Thyroid gland (tissue), 4 donors: ENCODE measurements at regions not wholly inside any gene's neighbourhood (a gene's known extent, or its start where the extent isn't known, plus 50 kb on each side); places are given as distances from the start of the nearest gene placed in this dataset.

Experiments used
- DNase-seq, 2 donors: peaks; one replicate each; pipeline ENCODE4 v3.0.0-alpha.2; 2019
- H3K27ac ChIP-seq, 3 donors: fragments of 200-600 bp; sonication (generic); 1 replicate in 2 of 3; 2 replicates in 1 of 3; pipeline ENCODE4 v1.5.1; 2016 to 2019; ENCODE audit warnings: mild to moderate bottlenecking in 1 of 3, moderate library complexity in 1 of 3
- H3K27me3 ChIP-seq: fragments of 200-600 bp; sonication (generic); one replicate; pipeline ENCODE4 v1.5.1; 2019
- H3K36me3 ChIP-seq, 2 donors: fragments of 200-600 bp; sonication (generic); one replicate each; pipeline ENCODE4 v1.5.1; 2016 to 2019
- H3K4me1 ChIP-seq, 2 donors: fragments of 200-600 bp; sonication (generic); one replicate each; pipeline ENCODE4 v1.5.1; 2017 to 2019
- H3K4me3 ChIP-seq, 3 donors: fragments of 200-600 bp; sonication (generic); replicated peaks in 1 of 3; 1 replicate in 2 of 3; 2 replicates in 1 of 3; pipeline ENCODE4 v1.5.1; 2016; ENCODE audit warnings: mild to moderate bottlenecking in 1 of 3
- H3K9me3 ChIP-seq: fragments of 200-600 bp; sonication (generic); one replicate; pipeline ENCODE4 v1.5.1; 2017
- POLR2A ChIP-seq, 2 donors: fragments of 450-650 bp; IDR thresholded peaks; one replicate each; pipeline ENCODE4 v1.6.1; 2017; ENCODE audit warnings: antibody characterized with exemption in 2 of 2, mild to moderate bottlenecking in 2 of 2, moderate library complexity in 1 of 2
- WGBS, 2 donors: methylation state at CpG; one replicate each; pipeline ENCODE4 v1.1.5; 2017; 5-methylcytosine and 5-hydroxymethylcytosine counted together
- intact Hi-C: fragments of 100-400 bp; cut with DNase I; formaldehyde crosslinking; loops from one replicate; pipeline ENCODE4 v1.15.1; 2023
- TF ChIP-seq, protein P1 (sequence below), 6 experiments: fragments of 200-600 bp in 3 of 6; fragments of 450-650 bp in 3 of 6; sonication (generic) in 3 of 6; IDR thresholded peaks; one replicate each; pipeline ENCODE4 v1.5.1; 2016 to 2019; ENCODE audit warnings: antibody characterized with exemption in 6 of 6, mild to moderate bottlenecking in 2 of 6, inconsistent platforms in 1 of 6, moderate library complexity in 1 of 6

DNA sequence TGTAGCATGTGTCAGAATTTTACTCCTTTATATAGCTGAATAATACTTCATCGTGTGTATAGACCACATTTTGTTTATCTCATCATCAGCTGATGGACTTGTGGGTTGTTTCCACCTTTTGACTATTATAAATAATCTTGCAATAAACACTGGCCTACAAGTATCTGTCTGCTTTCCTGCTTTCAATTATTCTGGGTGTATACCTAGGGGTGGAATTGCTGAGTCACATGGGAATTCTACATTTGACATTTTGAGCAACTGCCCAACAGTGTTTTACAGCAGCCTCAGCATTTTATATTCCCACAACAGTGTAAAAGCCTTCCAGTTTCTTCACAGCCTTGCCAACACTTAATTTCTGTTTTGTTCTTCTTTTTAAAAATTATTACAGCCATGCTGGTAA, 200.3 kb upstream of the PRSS1 start:
- Histone ChIP-seq H3K27me3 (no peaks in the 10 kb centered on the region), H3K9me3 (no peaks in the 10 kb centered on the region), H3K4me1 (peaks cover 0 to 4% of the 10 kb centered on the region in 2 donors), H3K36me3 (no peaks in the 10 kb centered on the region), H3K4me3 (no peak overlapping the region), H3K27ac (no peak overlapping the region)
- TF ChIP-seq, protein P1, sequence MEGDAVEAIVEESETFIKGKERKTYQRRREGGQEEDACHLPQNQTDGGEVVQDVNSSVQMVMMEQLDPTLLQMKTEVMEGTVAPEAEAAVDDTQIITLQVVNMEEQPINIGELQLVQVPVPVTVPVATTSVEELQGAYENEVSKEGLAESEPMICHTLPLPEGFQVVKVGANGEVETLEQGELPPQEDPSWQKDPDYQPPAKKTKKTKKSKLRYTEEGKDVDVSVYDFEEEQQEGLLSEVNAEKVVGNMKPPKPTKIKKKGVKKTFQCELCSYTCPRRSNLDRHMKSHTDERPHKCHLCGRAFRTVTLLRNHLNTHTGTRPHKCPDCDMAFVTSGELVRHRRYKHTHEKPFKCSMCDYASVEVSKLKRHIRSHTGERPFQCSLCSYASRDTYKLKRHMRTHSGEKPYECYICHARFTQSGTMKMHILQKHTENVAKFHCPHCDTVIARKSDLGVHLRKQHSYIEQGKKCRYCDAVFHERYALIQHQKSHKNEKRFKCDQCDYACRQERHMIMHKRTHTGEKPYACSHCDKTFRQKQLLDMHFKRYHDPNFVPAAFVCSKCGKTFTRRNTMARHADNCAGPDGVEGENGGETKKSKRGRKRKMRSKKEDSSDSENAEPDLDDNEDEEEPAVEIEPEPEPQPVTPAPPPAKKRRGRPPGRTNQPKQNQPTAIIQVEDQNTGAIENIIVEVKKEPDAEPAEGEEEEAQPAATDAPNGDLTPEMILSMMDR (IDR thresholded peaks at IDR 0.05): no peak
- no peak for TF ChIP-seq POLR2A (IDR thresholded peaks at IDR 0.05)
- 85 to 89% methylated on average over 1 of the region's 1 CpG for WGBS, 2 donors
- DNase-seq: no peak
- intact Hi-C loops: no loop called here

DNA sequence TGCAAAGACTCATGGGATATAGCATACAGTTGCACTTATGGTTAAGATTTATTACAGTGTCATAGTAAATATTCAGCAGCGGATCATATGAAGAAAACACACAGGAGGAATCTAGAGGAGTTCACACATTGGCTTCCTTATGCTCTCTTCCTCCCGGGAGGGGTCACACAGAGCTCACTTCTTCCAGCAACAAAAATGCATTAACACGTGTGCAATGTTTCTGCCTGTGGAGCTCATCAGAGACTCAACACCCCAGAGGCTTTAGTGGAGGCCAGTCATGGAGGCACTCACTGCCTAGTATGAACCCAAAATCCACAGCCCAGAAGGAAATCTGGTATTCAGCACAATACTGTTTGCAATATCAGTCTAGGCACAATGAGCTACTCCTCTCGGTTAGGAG, 202.8 kb upstream of the PRSS1 start:
- 79 to 87% methylated on average over 4 of the region's 4 CpGs for WGBS, 2 donors
- no peaks in the 10 kb centered on the region for H3K9me3 ChIP-seq
- no peak for TF ChIP-seq POLR2A (IDR thresholded peaks at IDR 0.05)
- no peaks in the 10 kb centered on the region for H3K4me1 ChIP-seq
- no peaks in the 10 kb centered on the region for H3K27me3 ChIP-seq
- intact Hi-C loops: no loop called here
- H3K36me3 ChIP-seq: no peaks in the 10 kb centered on the region
- DNase-seq: no peak
- H3K27ac ChIP-seq: no peak overlapping the region
- H3K4me3 ChIP-seq: no peak overlapping the region

DNA sequence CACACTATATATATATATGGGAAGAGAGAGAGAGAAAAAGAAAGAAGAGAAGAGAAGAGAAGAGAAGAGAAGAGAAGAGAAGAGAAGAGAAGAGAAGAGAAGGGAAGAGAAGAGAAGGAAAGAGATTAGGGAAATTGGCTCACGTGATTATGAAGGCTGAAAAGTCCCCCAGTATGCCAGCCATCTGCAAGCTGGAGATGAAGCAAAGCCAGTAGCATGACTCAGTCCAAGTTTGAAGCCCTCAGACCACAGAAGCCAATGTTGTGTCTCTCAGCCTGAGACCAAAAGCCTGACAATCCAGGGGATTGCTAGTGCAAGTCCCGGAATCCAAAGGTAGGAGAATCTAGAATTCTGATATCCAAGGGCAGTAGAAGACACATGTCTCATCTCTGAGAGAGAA, 206.3 kb upstream of the PRSS1 start:
- no peaks in the 10 kb centered on the region for H3K36me3 ChIP-seq
- TF ChIP-seq, protein P1 (IDR thresholded peaks at IDR 0.05): no peak
- TF ChIP-seq POLR2A (IDR thresholded peaks at IDR 0.05): no peak
- WGBS, 2 donors: 74 to 88% methylated on average over 2 of the region's 2 CpGs
- no peak overlapping the region for H3K27ac ChIP-seq
- no peaks in the 10 kb centered on the region for H3K9me3 ChIP-seq
- DNase-seq: no peak
- intact Hi-C loops: no loop called here
- H3K27me3 ChIP-seq: no peaks in the 10 kb centered on the region
- H3K4me1 ChIP-seq: no peaks in the 10 kb centered on the region
- no peak overlapping the region for H3K4me3 ChIP-seq

DNA sequence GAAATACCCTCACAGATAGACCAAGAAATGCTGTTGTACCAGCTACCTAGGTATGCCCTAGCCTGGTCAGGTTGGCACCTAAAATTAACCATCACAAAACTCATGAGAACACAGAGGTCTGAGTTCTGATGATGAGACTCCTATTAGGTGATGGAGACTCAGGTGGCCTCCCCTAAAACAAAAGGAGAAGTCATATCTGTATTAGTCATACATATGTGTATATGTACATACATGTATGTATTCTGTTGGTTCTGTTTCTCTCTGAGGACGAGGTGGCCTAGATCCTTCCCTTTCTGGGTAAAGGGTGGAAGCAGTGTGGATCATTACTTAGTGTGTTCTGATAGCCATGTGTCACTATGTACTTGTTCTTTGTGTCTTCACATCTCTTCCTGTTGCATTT, 207.2 kb upstream of the PRSS1 start:
- Histone ChIP-seq H3K4me1 (no peaks in the 10 kb centered on the region), H3K27me3 (no peaks in the 10 kb centered on the region), H3K27ac (no peak overlapping the region), H3K9me3 (no peaks in the 10 kb centered on the region), H3K4me3 (no peak overlapping the region), H3K36me3 (no peaks in the 10 kb centered on the region)
- 80 to 90% methylated on average over 1 of the region's 1 CpG for WGBS, 2 donors
- intact Hi-C loops: no loop called here
- TF ChIP-seq POLR2A (IDR thresholded peaks at IDR 0.05): no peak
- TF ChIP-seq, protein P1 (IDR thresholded peaks at IDR 0.05): no peak
- DNase-seq: no peak

DNA sequence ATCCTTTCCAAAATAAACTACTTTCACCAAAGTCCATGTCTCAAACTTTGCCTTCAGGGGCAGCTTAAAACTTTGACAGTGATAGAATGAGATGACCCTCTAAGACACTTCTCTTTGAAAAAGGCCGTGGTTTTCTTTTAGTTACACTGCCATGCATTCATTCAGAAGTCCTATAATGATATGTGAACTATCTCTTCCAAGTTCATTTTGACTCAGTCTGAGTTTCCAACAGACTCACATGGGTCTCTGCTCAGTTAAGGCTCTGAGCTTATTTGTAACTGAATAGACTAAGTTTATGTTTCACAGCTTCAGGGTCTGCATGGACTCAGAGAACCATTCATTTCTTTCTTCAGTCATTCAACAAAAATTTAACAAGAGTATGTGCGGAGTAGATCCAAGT, 208.9 kb upstream of the PRSS1 start:
- WGBS, 2 donors: 87% methylated on average over 2 of the region's 2 CpGs
- H3K27ac ChIP-seq: no peak overlapping the region
- H3K4me3 ChIP-seq: no peak overlapping the region
- H3K4me1 ChIP-seq: no peaks in the 10 kb centered on the region
- no peak for DNase-seq
- TF ChIP-seq POLR2A (IDR thresholded peaks at IDR 0.05): no peak
- TF ChIP-seq, protein P1 (IDR thresholded peaks at IDR 0.05): no peak
- no peaks in the 10 kb centered on the region for H3K9me3 ChIP-seq
- intact Hi-C loops: no loop called here
- no peaks in the 10 kb centered on the region for H3K36me3 ChIP-seq
- H3K27me3 ChIP-seq: no peaks in the 10 kb centered on the region

DNA sequence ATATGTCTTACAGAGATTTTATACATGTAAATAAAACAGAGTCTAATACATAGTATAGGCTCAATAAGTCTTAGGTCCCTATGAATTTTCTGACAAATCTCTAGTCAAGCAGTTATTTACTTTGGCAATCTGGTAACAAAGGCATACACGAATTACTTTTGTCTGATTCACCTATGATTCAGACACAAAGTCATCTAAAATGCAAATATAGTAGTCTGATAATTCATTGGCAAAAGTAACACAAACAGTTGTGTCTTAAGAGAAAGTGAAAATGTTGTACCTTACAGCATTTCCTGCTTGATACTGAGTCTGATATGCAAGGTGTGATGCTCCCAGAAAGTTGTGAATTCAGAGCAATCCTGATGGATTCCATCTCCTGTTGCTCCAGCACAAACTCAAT, 209.4 kb upstream of the PRSS1 start:
- 72 to 74% methylated on average over 1 of the region's 1 CpG for WGBS, 2 donors
- DNase-seq: no peak
- H3K4me3 ChIP-seq: no peak overlapping the region
- H3K4me1 ChIP-seq: no peaks in the 10 kb centered on the region
- H3K27me3 ChIP-seq: no peaks in the 10 kb centered on the region
- H3K36me3 ChIP-seq: no peaks in the 10 kb centered on the region
- no peaks in the 10 kb centered on the region for H3K9me3 ChIP-seq
- intact Hi-C loops: no loop called here
- no peak overlapping the region for H3K27ac ChIP-seq
- TF ChIP-seq, protein P1 (IDR thresholded peaks at IDR 0.05): no peak
- TF ChIP-seq POLR2A (IDR thresholded peaks at IDR 0.05): no peak
